Smooth muscle cell (in vitro differentiated cells): ENCODE measurements at regions not wholly inside any gene's neighbourhood (a gene's known extent, or its start where the extent isn't known, plus 50 kb on each side); places are given as distances from the start of the nearest gene placed in this dataset.

Experiments used
- DNase-seq: peaks from one replicate; lab custom pipeline; 2025; ENCODE audit not compliant: unreplicated experiment; lab: John Stamatoyannopoulos, UW
- H2AFZ ChIP-seq: fragments of 200-600 bp; sonication (generic); 2 replicates; pipeline ENCODE4 v1.6.0; 2016; ENCODE audit warnings: antibody characterized with exemption, low read depth, mild to moderate bottlenecking
- H3F3A ChIP-seq: fragments of 200-600 bp; sonication (generic); 2 replicates; pipeline ENCODE4 v1.6.0; 2017; ENCODE audit warnings: antibody characterized with exemption, low read depth
- H3K27ac ChIP-seq: fragments of 200-600 bp; sonication (generic); 2 replicates; pipeline ENCODE4 v1.5.1; 2016; ENCODE audit warnings: low read depth, mild to moderate bottlenecking
- H3K27me3 ChIP-seq: fragments of 200-600 bp; sonication (generic); 2 replicates; pipeline ENCODE4 v1.6.1; 2016; ENCODE audit warnings: low read depth, mild to moderate bottlenecking
- H3K36me3 ChIP-seq: fragments of 200-600 bp; sonication (generic); 2 replicates; pipeline ENCODE4 v1.5.1; 2016; ENCODE audit warnings: low read depth
- H3K4me1 ChIP-seq: fragments of 200-600 bp; sonication (generic); 2 replicates; pipeline ENCODE4 v1.5.1; 2016; ENCODE audit warnings: low read depth
- H3K4me2 ChIP-seq: fragments of 200-600 bp; sonication (generic); 2 replicates; pipeline ENCODE4 v1.6.0; 2016; ENCODE audit warnings: mild to moderate bottlenecking
- H3K4me3 ChIP-seq: fragments of 200-600 bp; sonication (generic); 2 replicates; pipeline ENCODE4 v1.5.1; 2016; ENCODE audit warnings: mild to moderate bottlenecking
- H3K79me2 ChIP-seq: fragments of 200-600 bp; sonication (generic); 2 replicates; pipeline ENCODE4 v1.6.0; 2016; ENCODE audit warnings: low read depth, mild to moderate bottlenecking
- H3K9ac ChIP-seq: fragments of 200-600 bp; sonication (generic); 2 replicates; pipeline ENCODE4 v1.6.0; 2016; ENCODE audit warnings: low read depth
- H3K9me3 ChIP-seq: fragments of 200-600 bp; sonication (generic); replicated peaks from 2 replicates; pipeline ENCODE4 v1.5.1; 2016; ENCODE audit warnings: low read depth
- H4K20me1 ChIP-seq: fragments of 200-600 bp; sonication (generic); 2 replicates; pipeline ENCODE4 v1.6.0; 2016; ENCODE audit warnings: low read depth
- CTCF ChIP-seq: fragments of 200-600 bp; sonication (generic); IDR thresholded peaks from 2 replicates; pipeline ENCODE4 v1.5.1; 2017; ENCODE audit warnings: borderline replicate concordance, mild to moderate bottlenecking, antibody characterized with exemption; ENCODE audit not compliant: insufficient read depth, poor library complexity, severe bottlenecking
- WGBS: methylation state at CpG from one replicate; pipeline ENCODE4 v1.1.7; 2016; ENCODE audit warnings: low lambda C conversion rate; 5-methylcytosine and 5-hydroxymethylcytosine counted together

GRCh38 chr2:64860936-64861335 is 128.3 kb upstream of the SLC1A4 start:
- H4K20me1 ChIP-seq: no peaks in the 10 kb centered on the region
- no peak overlapping the region for H3K9ac ChIP-seq
- peaks cover 25% of the 10 kb centered on the region for H3F3A ChIP-seq
- H3K79me2 ChIP-seq: no peaks in the 10 kb centered on the region
- no peak overlapping the region for H3K27ac ChIP-seq
- H3K4me2 ChIP-seq: no peak overlapping the region
- no peak for DNase-seq
- no peaks in the 10 kb centered on the region for H3K27me3 ChIP-seq
- H3K4me1 ChIP-seq: peaks cover 29% of the 10 kb centered on the region
- no peak overlapping the region for H2AFZ ChIP-seq
- WGBS: 91% methylated on average over 1 of the region's 1 CpG
- H3K4me3 ChIP-seq: no peak overlapping the region
- no peaks in the 10 kb centered on the region for H3K36me3 ChIP-seq
- H3K9me3 ChIP-seq: no peaks in the 10 kb centered on the region
- TF ChIP-seq CTCF: no peak

GRCh38 chr2:64861452-64862397 is 127.5 kb upstream of the SLC1A4 start:
- DNase-seq: no peak

GRCh38 chr2:64862623-64863022 is 126.6 kb upstream of the SLC1A4 start:
- H3K9me3 ChIP-seq: no peaks in the 10 kb centered on the region
- H3K36me3 ChIP-seq: no peaks in the 10 kb centered on the region
- WGBS: 89% methylated on average over 1 of the region's 1 CpG
- H3K4me3 ChIP-seq: no peak overlapping the region
- H3K27ac ChIP-seq: no peak overlapping the region
- peaks cover 21% of the 10 kb centered on the region for H3F3A ChIP-seq
- H3K9ac ChIP-seq: no peak overlapping the region
- H3K79me2 ChIP-seq: no peaks in the 10 kb centered on the region
- H3K4me1 ChIP-seq: peaks cover 22% of the 10 kb centered on the region
- no peak for TF ChIP-seq CTCF
- H2AFZ ChIP-seq: no peak overlapping the region
- no peak overlapping the region for H3K4me2 ChIP-seq
- H4K20me1 ChIP-seq: no peaks in the 10 kb centered on the region
- H3K27me3 ChIP-seq: no peaks in the 10 kb centered on the region
- DNase-seq: no peak

More at GRCh38 chr2:64861452-64862397, 127.5 kb upstream of the SLC1A4 start:
- Histone ChIP-seq H3F3A (peaks cover 25% of the 10 kb centered on the region), H3K4me1 (peaks cover 29% of the 10 kb centered on the region), H3K79me2 (no peaks in the 10 kb centered on the region), H3K9me3 (no peaks in the 10 kb centered on the region), H4K20me1 (no peaks in the 10 kb centered on the region), H3K27me3 (no peaks in the 10 kb centered on the region), H3K27ac (no peak overlapping the region), H2AFZ (no peak overlapping the region), H3K4me2 (no peak overlapping the region), H3K9ac (no peak overlapping the region), H3K4me3 (no peak overlapping the region), H3K36me3 (no peaks in the 10 kb centered on the region)
- 95% methylated on average over 7 of the region's 7 CpGs for WGBS
- TF ChIP-seq CTCF: no peak
